Stimulated activated CD4-positive, alpha-beta T cell treated with anti-CD3 and anti-CD28 coated beads, Interleukin-1b, Interleukin-23, amount 100 ng/mL, for 24 hours (primary cell): ENCODE measurements at regions not wholly inside any gene's neighbourhood (a gene's known extent, or its start where the extent isn't known, plus 50 kb on each side); places are given as distances from the start of the nearest gene placed in this dataset.

Experiments
- DNase-seq, 4 experiments: peaks; one replicate each; pipeline ENCODE4 v3.0.0-alpha.2; 2020; ENCODE audit warnings: low read depth in 4 of 4, low spot score in 1 of 4

- no peak for DNase-seq
These were observed 116.6 kb downstream of the GLI2 start for GRCh38 chr2:120852200-120852815.

- no peak for DNase-seq
These were observed 117.8 kb downstream of the GLI2 start for GRCh38 chr2:120853306-120854013.

DNA sequence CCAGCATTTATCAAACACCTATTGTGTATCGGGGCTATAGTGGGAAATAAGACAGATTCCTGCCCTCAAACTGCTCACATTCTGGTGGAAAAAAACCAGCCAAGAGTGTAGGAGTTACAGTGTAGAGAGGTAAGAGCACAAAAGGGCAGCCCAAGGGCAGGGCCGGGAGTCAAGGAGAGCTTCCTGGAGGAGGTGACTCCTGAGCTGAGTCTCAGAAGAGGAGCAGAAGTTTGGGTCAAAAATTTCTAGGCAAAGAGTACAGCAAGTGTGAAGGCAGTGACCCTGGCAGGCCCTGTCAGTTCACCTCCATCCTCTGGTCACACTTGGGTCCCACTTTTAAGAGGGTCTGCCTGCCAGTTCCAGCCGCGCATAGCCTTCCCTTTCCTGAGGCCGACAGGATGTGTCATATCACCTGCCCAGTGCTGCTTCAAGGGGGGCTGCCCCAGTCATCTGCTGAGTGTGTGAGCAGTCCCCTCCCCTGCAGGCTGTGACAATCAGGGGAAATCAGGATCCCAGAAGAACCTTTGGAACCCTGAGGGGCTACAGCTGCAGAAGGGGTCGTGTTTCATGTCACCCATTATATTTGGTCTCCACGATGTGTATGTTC is 118.4 kb downstream of the GLI2 start:
- DNase-seq, result no peak

DNA sequence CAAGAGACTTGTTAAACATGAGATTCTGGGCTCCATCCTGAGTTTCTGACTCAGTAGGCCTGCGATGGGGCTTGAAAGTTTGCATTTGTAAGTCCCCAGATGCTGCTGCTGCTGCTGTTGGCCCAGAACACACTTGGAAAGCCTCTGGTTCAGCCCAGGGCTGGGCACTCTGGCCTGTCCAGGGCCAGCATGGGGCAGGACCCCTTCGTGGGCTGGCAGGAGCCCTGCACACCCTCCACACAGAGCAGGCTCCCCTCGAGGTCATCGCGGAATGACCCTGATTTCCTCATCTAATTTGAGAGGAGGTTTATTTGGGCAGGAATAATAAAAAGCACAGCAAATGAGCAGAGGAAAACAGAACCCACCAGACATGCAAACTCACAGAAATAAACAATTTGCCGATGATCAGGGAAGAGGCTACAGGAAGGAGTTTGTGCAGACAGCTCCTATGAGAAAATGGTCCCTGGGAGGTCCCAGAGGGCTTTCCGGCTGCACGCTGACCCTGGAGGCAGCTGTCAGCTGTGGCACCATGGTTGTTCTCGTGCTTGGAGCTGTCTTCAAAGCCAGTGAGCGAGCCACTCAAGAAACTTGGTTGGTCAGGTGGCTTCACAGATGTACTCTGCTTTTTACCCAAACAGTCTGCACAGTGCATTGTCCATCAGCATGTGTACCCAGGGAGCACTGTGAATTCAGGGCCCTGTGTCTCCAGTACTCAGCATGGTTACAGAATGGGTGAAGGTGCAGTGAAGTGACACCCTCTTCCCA is 119.3 kb downstream of the GLI2 start:
- no peak for DNase-seq

GRCh38 chr2:120855855-120856405 is 120.3 kb downstream of the GLI2 start:
- DNase-seq, result no peak

DNA sequence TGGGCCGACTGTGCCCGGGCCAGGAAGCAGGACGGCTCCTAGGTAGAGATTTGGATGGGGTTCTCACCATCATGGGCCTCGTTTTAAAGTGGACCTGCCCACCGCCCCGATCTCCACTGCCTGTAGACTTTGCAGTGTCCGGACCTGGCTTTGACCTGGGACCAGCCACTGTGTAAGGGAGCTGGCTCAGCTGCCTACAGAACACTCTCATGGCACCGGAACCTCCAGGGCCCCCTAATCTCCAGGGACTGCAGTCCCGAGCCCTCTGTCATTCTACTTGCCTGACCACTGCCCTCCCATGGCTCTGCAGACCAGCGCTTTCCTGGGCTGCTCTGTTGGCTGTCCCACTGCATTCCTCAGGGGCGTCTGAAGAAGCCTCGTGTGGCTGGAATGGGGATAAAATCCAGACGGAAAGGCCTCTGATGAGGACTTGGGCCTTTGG is 120.8 kb downstream of the GLI2 start:
- DNase-seq, result no peak

- no peak for DNase-seq
These were observed 121.8 kb downstream of the GLI2 start for GRCh38 chr2:120857422-120857821.

GRCh38 chr2:120857931-120858330 is 122.3 kb downstream of the GLI2 start:
- DNase-seq, result no peak

DNA sequence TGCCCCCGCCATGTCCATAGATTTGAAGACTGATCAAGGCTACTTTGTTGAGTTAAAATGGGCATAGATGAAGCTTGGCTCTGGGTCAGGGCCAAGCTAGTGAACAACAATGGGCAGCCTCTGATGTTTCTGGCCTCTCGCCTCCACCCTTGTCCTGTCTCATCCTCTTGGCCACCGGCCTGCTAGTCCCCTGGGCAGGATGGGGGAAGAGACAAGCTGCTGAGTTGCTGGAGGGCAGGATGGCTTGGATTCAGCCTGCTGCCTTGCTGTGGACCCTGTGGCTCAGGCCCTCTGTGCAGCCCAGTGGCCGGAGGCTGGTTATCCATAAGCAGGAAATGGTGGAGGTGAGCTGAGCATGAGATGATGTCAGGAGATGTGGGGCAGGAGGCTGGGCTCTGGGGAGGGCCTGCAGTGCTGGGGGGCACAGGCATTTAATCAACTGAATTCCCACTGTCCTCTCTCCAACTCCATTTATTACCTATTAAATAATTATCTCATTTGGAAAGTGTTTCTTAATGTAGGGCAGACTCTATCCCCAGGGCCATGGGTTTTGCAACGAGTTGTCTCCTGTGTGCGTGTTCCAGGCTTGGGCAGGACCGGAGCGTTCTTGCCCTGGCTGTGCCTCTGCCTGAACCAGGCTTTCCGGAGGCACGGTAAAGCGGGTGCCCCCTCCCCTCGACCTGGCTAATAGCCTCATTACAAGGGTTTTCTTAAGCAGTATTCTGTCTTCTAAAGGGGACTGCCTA is 122.9 kb downstream of the GLI2 start:
- DNase-seq, result no peak

GRCh38 chr2:120859128-120859527 is 123.5 kb downstream of the GLI2 start:
- DNase-seq, result no peak

- DNase-seq, result no peak
These were observed 124.3 kb downstream of the GLI2 start for GRCh38 chr2:120859814-120860578.

DNA sequence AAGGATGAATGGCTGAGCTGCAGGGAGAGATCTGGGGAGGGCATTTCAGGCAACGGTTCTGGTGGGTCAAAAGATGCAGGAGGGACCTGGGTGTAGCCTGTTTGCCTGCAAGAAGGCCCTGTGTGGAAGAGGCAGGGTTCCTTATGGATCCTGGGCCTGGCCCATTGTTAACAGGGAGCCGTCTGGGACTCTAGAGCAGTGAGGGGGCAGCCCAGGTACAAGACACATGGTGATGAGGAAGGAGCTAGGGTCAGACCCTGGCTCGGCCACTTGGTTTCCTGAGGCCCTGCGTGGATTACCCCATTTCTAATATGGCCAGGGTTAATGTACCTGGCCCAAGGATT is 124.9 kb downstream of the GLI2 start:
- DNase-seq, result no peak

DNA sequence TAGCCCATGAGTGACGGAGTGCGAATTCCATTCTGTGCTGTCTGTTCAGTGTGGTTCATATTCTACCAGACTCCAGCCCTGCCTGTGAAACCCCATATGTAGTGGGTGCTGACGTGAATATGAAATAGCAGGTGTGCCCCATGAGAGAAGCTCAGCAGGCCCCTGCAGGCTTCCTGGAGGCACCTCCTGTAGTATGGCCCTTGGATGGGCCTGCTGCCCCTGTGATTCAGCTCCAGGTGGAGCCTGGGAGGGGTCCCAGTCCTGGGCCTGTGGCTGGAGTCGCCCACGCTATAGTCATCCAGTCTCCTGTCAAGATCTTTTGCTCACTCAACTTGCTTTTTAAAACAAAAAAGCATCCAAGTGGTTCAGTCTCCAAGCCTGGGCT is 125.5 kb downstream of the GLI2 start:
- no peak for DNase-seq

DNA sequence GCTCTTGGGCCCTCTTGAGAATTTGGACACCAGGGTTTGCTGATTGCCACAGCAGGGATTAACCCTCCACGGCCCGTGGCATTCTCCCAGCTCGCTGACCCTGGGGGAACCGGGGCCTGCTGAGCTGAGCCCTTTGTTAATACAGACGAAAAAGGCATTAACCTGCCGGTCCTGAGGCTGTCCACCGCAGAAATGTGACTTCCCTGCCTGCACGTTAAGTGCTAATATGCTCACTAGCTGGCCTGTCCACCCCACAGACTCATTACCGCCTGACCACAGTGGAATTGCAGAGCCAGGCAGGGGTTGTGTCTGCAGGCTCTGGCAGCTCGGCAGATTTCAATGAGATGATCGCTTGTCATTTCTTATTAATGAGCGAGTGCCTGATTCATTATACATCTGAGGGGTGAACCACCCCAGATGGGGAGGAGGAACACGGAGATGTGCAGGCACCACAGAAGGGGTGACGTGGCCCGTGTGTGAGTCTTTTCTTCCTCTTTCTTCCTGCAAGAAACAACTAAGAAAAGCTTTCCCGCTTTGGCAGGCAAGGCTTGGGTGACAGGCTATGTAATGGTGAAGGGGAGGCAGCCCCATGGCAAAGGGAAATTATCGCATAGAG is 126.0 kb downstream of the GLI2 start:
- no peak for DNase-seq

- no peak for DNase-seq
These were observed 126.8 kb downstream of the GLI2 start for GRCh38 chr2:120862201-120863060.

DNA sequence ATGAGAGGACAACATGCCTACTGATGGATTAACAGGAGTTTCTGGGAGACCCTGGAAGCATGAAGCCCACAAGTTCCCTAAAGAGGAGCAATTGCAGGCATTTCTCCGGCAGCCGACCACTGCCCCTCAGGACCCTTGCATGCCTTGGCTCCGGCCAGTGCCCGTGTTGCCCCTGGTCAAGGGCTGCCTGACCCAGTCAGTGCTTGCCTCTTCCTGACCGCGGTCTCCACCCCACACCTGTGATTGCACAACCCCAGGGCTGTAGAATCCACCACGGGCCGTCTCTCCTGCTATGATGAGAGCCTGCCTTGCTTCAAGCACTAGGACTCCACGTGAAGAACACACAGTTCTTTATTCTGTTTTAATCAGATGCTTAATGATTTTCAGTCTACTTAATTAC is 127.5 kb downstream of the GLI2 start:
- DNase-seq, result no peak

DNA sequence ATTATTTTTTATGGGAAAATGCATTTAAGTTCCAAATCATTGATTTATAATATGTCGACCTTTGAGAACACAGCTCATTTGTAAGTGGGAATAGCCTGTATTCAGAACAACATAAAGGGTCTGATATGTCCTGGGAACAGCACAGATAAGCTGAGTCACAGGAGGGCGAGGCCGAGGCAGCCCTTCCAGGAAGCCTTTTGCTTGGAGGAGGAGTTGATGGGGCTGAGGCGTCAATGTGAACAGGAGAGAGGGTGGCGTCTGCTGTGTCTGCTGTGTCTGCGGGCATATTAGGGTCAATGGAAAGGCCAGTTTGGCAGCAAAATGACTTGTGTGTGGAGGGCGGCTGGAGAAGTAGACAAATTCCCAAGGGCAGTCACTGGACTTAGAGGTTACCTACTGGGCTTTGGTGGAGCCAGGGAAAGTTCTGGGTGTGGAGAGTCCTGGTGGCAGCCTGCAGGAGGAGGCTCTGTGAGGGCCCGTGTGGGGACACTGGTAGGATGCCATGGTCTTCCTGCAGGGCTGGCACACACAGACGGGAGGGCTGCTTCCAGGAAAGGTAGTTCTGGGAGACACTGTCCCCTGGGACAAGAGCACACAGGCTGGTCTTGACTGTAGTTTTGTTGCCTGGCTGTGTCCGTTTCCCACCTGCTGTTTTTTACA is 128.1 kb downstream of the GLI2 start:
- no peak for DNase-seq

GRCh38 chr2:120864981-120865380 is 129.3 kb downstream of the GLI2 start:
- DNase-seq, result no peak
